ENCODE measurements at regions not wholly inside any gene's neighbourhood (a gene's known extent, or its start where the extent isn't known, plus 50 kb on each side); places are given as distances from the start of the nearest gene placed in this dataset.

GRCh38 chr11:112734207-112734606 is 227.0 kb upstream of the NCAM1 start:
- no peak overlapping the region for H3K27ac ChIP-seq (ENCODE audit: low read depth in 1 of 2, low read length in 2 of 2)
- no peaks in the 10 kb centered on the region for H3K4me1 Mint-ChIP-seq (ENCODE audit: low read depth)
- peaks cover 6% of the 10 kb centered on the region for H3K27me3 Mint-ChIP-seq
- CTCF ChIA-PET = no interaction called here
- TF ChIP-seq, protein P1, sequence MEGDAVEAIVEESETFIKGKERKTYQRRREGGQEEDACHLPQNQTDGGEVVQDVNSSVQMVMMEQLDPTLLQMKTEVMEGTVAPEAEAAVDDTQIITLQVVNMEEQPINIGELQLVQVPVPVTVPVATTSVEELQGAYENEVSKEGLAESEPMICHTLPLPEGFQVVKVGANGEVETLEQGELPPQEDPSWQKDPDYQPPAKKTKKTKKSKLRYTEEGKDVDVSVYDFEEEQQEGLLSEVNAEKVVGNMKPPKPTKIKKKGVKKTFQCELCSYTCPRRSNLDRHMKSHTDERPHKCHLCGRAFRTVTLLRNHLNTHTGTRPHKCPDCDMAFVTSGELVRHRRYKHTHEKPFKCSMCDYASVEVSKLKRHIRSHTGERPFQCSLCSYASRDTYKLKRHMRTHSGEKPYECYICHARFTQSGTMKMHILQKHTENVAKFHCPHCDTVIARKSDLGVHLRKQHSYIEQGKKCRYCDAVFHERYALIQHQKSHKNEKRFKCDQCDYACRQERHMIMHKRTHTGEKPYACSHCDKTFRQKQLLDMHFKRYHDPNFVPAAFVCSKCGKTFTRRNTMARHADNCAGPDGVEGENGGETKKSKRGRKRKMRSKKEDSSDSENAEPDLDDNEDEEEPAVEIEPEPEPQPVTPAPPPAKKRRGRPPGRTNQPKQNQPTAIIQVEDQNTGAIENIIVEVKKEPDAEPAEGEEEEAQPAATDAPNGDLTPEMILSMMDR (IDR thresholded peaks at IDR 0.05) = no peak
- no peak overlapping the region for H3K4me3 ChIP-seq (ENCODE audit: low read length)
- H3K36me3 Mint-ChIP-seq (ENCODE audit: low read depth) = no peaks in the 10 kb centered on the region
- H3K4me3 Mint-ChIP-seq = no peak overlapping the region
- no peaks in the 10 kb centered on the region for H3K27me3 ChIP-seq (ENCODE audit: control insufficient read depth in 1 of 2, insufficient read depth in 2 of 2, low read length in 2 of 2)
- no peaks in the 10 kb centered on the region for H3K9me3 Mint-ChIP-seq
- POLR2A ChIA-PET = no interaction called here
- intact Hi-C loops (cut with DNase I, micrococcal nuclease) = no loop called here
- H3K27ac Mint-ChIP-seq = no peak overlapping the region
- no peaks in the 10 kb centered on the region for H3K4me1 ChIP-seq (ENCODE audit: insufficient read depth, low read length)
- ATAC-seq (ENCODE audit: poor library complexity) (no peak), DNase-seq (no peak)
- H3K36me3 ChIP-seq (ENCODE audit: insufficient read depth, low read length) = no peaks in the 10 kb centered on the region
- H3K9me3 ChIP-seq (ENCODE audit: control insufficient read depth in 1 of 2, insufficient read depth in 1 of 2, low read length in 2 of 2) = no peaks in the 10 kb centered on the region

- Histone ChIP-seq H3K27me3 (ENCODE audit: control insufficient read depth in 1 of 2, insufficient read depth in 2 of 2, low read length in 2 of 2) (no peaks in the 10 kb centered on the region), H3K4me3 (ENCODE audit: low read length) (no peak overlapping the region), H3K27ac (ENCODE audit: low read depth in 1 of 2, low read length in 2 of 2) (no peak overlapping the region), H3K9me3 (ENCODE audit: control insufficient read depth in 1 of 2, insufficient read depth in 1 of 2, low read length in 2 of 2) (peaks cover 0 to 4% of the 10 kb centered on the region in 2 experiments), H3K36me3 (ENCODE audit: insufficient read depth, low read length) (no peaks in the 10 kb centered on the region), H3K4me1 (ENCODE audit: insufficient read depth, low read length) (no peaks in the 10 kb centered on the region)
- Mint-ChIP-seq H3K9me3 (no peaks in the 10 kb centered on the region), H3K4me1 (ENCODE audit: low read depth) (no peaks in the 10 kb centered on the region), H3K4me3 (no peak overlapping the region), H3K27me3 (peaks cover 6% of the 10 kb centered on the region), H3K27ac (no peak overlapping the region), H3K36me3 (ENCODE audit: low read depth) (no peaks in the 10 kb centered on the region)
- ATAC-seq (ENCODE audit: poor library complexity) = no peak
- CTCF ChIA-PET = interaction anchor here (0.6 kb wide), 1 partner anchor 422 kb away, joined by 3 read pairs; no protein-coding TSS in a partner anchor
- POLR2A ChIA-PET = no interaction called here
- TF ChIP-seq, protein P1 (IDR thresholded peaks at IDR 0.05) = no peak
- intact Hi-C loops (cut with DNase I, micrococcal nuclease) = no loop called here
- DNase-seq = no peak
Observed at GRCh38 chr11:112735470-112735869, 225.8 kb upstream of the NCAM1 start.

DNA sequence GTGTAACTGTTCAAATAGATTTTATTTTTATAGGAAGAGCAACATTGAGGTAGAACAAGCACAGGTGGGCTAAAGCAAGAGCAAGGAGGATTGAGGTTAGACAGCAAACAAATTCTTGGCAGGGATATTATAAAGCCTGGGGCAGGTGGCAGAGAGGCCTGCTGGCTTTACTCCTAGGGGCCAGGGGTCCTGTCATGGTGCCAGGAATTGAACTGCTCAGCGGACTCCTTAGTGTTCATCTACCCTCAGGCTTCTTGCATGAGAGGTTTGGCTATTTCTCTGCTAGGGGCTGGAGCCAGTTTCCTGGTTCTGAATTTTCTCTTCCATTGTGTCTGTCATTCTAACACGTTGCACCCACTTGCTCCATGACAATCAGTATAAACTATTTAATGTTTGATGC is 217.2 kb upstream of the NCAM1 start:
- Mint-ChIP-seq H3K4me1 (ENCODE audit: low read depth) (no peaks in the 10 kb centered on the region), H3K9me3 (no peaks in the 10 kb centered on the region), H3K36me3 (ENCODE audit: low read depth) (no peaks in the 10 kb centered on the region), H3K4me3 (no peak overlapping the region), H3K27me3 (peaks cover 26% of the 10 kb centered on the region), H3K27ac (no peak overlapping the region)
- H3K36me3 ChIP-seq (ENCODE audit: insufficient read depth, low read length) = no peaks in the 10 kb centered on the region
- no peak overlapping the region for H3K4me3 ChIP-seq (ENCODE audit: low read length)
- no peaks in the 10 kb centered on the region for H3K4me1 ChIP-seq (ENCODE audit: insufficient read depth, low read length)
- DNase-seq (no peak), ATAC-seq (ENCODE audit: poor library complexity) (no peak)
- peaks cover 0 to 11% of the 10 kb centered on the region in 2 experiments for H3K27me3 ChIP-seq (ENCODE audit: control insufficient read depth in 1 of 2, insufficient read depth in 2 of 2, low read length in 2 of 2)
- ChIA-PET CTCF (no interaction called here), POLR2A (no interaction called here)
- TF ChIP-seq, protein P1 (IDR thresholded peaks at IDR 0.05) = no peak
- peaks cover 0 to 4% of the 10 kb centered on the region in 2 experiments for H3K9me3 ChIP-seq (ENCODE audit: control insufficient read depth in 1 of 2, insufficient read depth in 1 of 2, low read length in 2 of 2)
- no peak overlapping the region for H3K27ac ChIP-seq (ENCODE audit: low read depth in 1 of 2, low read length in 2 of 2)
- intact Hi-C loops (cut with DNase I, micrococcal nuclease) = no loop called here

Data from CD4-positive, alpha-beta T cell (primary cell).